H1 (cell line): ENCODE measurements at regions not wholly inside any gene's neighbourhood (a gene's known extent, or its start where the extent isn't known, plus 50 kb on each side); places are given as distances from the start of the nearest gene placed in this dataset.

Source experiments
- ATF3 ChIP-seq: IDR thresholded peaks from 2 replicates; pipeline ENCODE4 v1.6.1; 2011; ENCODE audit warnings: low read depth, mild to moderate bottlenecking, low read length; ENCODE audit not compliant: insufficient read depth
- CHD7 ChIP-seq: fragments of 300-600 bp; sonication (generic); IDR thresholded peaks from 2 replicates; pipeline ENCODE4 v1.7.1; 2012; ENCODE audit warnings: low read length, moderate library complexity, mild to moderate bottlenecking, inconsistent platforms; ENCODE audit not compliant: insufficient replicate concordance
- GTF2F1 ChIP-seq: IDR thresholded peaks from 2 replicates; pipeline ENCODE4 v1.6.1; 2012; ENCODE audit warnings: low read depth, low read length, improper control_type of control experiment, borderline replicate concordance
- HDAC6 ChIP-seq: IDR thresholded peaks from one replicate; pipeline ENCODE4 v1.7.1; 2012; ENCODE audit warnings: low read depth, mild to moderate bottlenecking, inconsistent platforms, low read length, moderate library complexity
- MAFK ChIP-seq: IDR thresholded peaks from 2 replicates; pipeline ENCODE4 v1.6.1; 2012; ENCODE audit warnings: low read depth, mild to moderate bottlenecking, improper control_type of control experiment, low read length
- NRF1 ChIP-seq: IDR thresholded peaks from 2 replicates; pipeline ENCODE4 v1.6.1; 2011; ENCODE audit warnings: mild to moderate bottlenecking, low read depth, low read length, improper control_type of control experiment
- POLR2AphosphoS5 ChIP-seq: IDR thresholded peaks from 2 replicates; pipeline ENCODE4 v1.6.1; 2011; ENCODE audit warnings: low read depth, low read length
- SAP30 ChIP-seq: fragments of 300-600 bp; sonication (generic); IDR thresholded peaks from 2 replicates; pipeline ENCODE4 v1.7.1; 2012; ENCODE audit warnings: low read length, moderate library complexity, mild to moderate bottlenecking, inconsistent platforms; ENCODE audit not compliant: insufficient read depth, insufficient replicate concordance
- SIRT6 ChIP-seq: IDR thresholded peaks from one replicate; pipeline ENCODE4 v1.7.1; 2012; ENCODE audit warnings: low read length, inconsistent platforms
- SIX5 ChIP-seq: IDR thresholded peaks from 2 replicates; pipeline ENCODE4 v1.6.1; 2011; ENCODE audit warnings: mild to moderate bottlenecking, low read depth, low read length
- SRF ChIP-seq: IDR thresholded peaks from 2 replicates; pipeline ENCODE4 v1.6.1; 2011; ENCODE audit warnings: mild to moderate bottlenecking, low read depth, low read length, moderate library complexity
- TAF1 ChIP-seq: IDR thresholded peaks from 2 replicates; pipeline ENCODE4 v1.6.1; 2011; ENCODE audit warnings: mild to moderate bottlenecking, low read depth, low read length

- TF ChIP-seq CHD7 = no peak
- no peak for TF ChIP-seq SIRT6
- no peak for TF ChIP-seq SAP30
- no peak for TF ChIP-seq NRF1
- no peak for TF ChIP-seq MAFK
- no peak for TF ChIP-seq TAF1
- TF ChIP-seq HDAC6 = no peak
- TF ChIP-seq SRF = no peak
- no peak for TF ChIP-seq POLR2AphosphoS5
- no peak for TF ChIP-seq SIX5
- no peak for TF ChIP-seq GTF2F1
- no peak for TF ChIP-seq ATF3
Observed at GRCh38 chr3:80550174-80550573, 782.4 kb upstream of the ROBO1 start (continued).
